HG03460 (cell line): ENCODE measurements at regions not wholly inside any gene's neighbourhood (a gene's known extent, or its start where the extent isn't known, plus 50 kb on each side); places are given as distances from the start of the nearest gene placed in this dataset.
A peak's percentile ranks its signal among the peaks of the same experiment; 100 is the strongest.

Source experiments
- ATAC-seq: cut with Tn5 transposase; IDR thresholded peaks from one replicate; pipeline ENCODE4 v1.9.1; 2021; ENCODE audit not compliant: unreplicated experiment

DNA sequence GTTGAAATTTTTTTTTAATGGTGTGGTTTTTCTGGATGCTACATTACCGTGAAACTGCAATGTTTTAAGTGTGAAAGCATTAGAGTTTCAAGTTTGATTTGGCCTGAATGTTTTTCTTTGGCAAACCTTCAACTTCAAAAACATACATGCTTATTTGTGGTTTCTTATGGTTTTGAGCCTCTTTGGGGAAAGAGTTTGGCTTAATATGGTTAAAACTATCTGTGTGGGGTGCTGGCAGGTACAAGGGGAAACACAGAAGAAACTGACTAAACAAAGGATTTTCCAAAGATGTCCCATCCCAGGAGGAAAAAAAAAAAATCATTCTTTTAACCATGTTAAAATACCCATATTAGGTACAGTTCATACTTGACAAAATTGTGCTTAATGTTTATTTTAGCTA is 121.1 kb downstream of the HGF start:
- ATAC-seq: no peak

- ATAC-seq: no peak
These were observed 124.4 kb downstream of the HGF start for GRCh38 chr7:81645435-81645834.

- no peak for ATAC-seq
These were observed 128.0 kb downstream of the HGF start for GRCh38 chr7:81641873-81642272.

GRCh38 chr7:81638198-81638597 is 131.6 kb downstream of the HGF start:
- no peak for ATAC-seq

- no peak for ATAC-seq
These were observed 132.3 kb downstream of the HGF start for GRCh38 chr7:81637534-81637933.

DNA sequence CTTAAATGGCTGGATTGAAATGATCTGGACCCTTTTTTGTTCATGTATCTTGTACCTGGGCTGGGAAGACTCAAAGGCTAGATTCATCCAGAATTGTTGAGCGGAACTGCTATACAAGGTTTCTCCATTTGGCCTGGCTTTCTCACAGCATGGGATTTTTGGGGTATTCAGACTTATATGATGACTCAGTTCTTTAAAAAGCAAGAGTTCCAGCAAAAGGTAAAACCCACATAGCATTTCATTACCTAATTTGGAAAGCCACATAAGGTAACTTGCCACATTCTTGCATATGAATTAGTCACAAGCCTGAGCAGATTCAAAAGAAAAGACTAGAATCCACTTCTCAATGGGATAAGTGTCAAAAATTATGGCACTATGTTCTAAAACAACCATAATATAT is 137.4 kb downstream of the HGF start:
- no peak for ATAC-seq

DNA sequence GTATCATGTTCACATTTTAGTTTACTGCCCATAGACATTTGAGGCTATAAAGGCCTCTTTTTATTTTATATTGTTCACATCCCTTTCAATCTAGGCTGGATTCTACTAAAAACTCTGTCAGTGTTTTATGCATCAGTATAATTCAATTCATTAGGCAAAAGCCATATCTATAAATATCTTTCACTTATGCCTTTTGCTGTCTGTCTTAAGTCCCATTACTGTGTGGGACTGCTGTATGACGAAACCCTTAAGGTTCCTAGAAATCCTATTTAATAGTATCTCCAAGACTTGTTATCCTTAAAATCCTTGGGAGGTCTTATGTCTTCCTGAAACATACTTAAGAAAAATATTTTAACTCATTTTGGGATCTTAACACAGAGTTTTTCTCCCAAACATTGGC is 139.2 kb downstream of the HGF start:
- no peak for ATAC-seq

DNA sequence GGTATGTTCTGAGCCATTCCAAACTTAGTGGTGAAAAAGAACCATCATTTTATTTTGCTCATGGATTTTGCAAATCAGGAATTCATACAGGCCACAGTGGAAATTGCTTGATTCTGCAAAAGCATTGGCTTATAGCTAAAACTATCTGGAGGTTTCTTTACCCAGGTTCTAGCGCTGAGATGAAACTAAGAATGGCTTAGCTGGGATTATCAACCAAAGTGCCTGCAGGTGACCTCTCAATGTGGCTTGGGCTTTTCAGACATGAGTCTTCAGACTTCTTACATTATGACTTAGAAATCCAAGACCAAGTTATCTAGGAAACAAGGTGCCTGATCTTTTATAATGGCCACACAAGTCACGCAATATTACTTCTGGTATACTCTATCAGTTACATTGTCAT is 140.1 kb downstream of the HGF start:
- no peak for ATAC-seq

DNA sequence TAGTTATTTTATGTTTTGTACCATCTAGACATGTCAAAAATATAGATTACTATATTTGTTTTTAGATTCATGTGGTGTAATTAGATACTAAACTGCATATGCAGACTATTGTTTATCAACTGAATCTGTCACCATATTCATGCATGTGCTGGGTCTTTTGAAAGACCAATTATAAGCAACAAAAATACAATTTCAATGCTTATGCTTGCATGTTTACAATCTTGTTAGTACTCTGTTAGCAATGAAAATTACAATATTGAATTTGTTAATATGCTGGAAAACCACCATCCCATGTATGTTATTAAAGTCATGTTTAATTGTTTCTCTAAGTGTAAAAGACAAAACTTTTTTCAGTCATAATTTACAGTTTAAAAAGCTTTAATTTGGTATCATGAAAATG is 140.9 kb downstream of the HGF start:
- ATAC-seq: no peak

DNA sequence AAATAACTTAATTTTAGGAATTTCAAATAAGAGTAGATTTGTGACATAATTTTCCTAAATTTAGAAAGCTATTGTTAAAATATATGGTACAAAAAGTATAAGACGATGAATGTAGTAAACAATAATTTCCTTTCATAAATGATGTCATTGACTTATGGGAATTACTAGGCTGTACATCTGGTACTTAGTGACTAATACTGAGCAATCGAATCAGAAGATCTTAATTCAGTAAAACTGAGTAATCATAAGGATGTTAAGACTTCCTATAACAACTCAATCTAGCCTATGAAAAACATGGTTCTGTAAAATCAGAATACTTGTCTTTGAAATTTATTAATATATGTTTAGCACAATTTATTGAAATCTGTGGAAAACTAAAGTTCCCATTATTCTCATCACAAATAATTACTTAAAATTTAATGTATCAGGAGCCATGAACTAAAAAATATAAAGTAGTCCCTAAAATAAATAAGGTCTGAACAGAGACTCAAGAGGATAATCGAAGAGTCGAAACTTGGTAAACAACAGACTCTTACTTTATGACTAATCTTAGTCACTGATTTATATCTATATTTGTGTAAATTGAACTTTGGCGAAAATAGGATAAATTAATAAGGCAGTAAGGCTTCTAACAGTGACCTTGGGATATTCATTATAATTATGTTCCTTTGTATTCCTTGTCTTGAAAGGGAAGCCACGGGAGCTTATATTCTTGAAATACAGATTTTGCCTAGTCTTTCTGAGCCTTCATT is 142.1 kb downstream of the HGF start:
- ATAC-seq: no peak

GRCh38 chr7:81626008-81626407 is 143.8 kb downstream of the HGF start:
- no peak for ATAC-seq

GRCh38 chr7:81624650-81625631 is 144.9 kb downstream of the HGF start:
- no peak for ATAC-seq

- no peak for ATAC-seq
These were observed 145.7 kb downstream of the HGF start for GRCh38 chr7:81624021-81624592.

DNA sequence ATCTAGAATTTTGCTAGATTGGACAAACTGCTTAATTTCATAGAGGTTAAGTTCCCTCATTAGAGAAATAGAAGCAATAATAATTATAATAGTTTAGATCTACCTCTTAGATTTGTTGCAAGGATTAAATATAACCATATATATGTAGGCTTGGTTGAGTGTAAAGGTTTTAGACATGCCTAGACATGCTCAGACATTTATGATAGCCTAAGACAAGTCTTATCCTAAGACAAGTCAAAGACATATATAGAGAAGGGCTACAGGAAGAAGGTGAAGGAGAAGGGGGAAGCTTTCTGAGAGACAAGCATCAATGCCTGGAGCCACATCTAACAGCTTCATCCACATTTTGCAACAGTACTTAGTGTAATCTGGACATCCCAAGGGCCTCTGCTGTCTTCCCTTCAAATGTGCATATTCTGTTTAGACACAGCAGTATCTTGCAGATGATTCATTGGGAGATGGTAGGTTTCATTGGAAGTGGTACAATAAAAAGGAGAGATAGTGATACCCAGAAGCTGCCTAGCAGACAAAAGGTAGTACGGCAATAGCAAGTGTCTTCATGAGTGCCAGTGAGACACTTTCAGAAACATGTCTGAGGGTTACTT is 146.5 kb downstream of the HGF start:
- no peak for ATAC-seq

DNA sequence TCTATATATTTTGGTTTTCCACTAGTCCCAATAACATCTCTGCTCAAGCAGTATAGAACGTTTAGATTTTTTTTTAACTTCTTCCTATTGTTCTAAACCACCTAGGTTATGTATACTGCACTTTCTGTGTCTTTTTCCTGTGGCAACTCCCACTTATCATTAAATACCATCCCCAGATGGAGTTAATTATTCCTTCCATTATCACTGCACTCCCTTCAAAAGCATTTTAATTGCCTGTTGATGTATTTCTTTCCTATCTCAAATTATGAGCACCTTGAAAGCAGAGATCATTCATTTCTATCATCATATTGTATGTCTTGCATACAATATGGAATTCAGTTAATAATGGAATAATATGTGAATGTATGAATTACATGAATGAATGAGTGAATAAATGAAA is 148.0 kb downstream of the HGF start:
- ATAC-seq: no peak

- ATAC-seq: no peak
These were observed 151.3 kb downstream of the HGF start for GRCh38 chr7:81618396-81619014.

- peak; percentile 57 for ATAC-seq
These were observed 152.9 kb downstream of the HGF start for GRCh38 chr7:81616951-81617350.

- no peak for ATAC-seq
These were observed 158.0 kb downstream of the HGF start for GRCh38 chr7:81611805-81612204.

- ATAC-seq: no peak
These were observed 158.8 kb downstream of the HGF start for GRCh38 chr7:81611040-81611439.

DNA sequence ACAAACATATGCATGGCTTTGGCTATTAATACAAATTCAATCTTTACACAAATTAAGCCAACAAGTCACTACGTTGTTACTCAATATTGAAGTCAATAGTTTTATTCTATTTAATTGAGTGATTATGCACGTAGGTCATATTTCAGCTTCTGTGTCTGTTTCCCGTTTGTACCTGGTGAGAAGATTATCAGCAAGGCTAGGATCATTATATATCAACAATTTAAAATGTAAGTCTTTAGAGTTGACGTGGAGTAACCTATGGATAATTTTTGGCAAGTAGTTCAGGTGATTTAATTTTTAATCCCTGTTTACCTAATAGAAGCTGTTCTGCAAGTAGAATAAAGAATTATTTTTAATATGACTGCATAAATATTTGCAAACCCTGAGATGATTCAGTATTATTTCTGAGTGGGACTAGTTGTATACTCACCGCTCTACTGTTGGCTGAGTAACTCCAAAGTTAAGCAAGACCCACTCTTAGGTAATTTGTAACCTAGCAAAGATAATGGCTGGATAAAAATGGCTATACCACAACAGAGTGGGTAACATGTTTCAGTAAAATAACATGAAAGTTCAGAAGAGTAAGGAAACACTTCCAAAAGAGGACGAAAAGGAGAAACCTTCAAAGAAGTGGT is 161.0 kb downstream of the HGF start:
- no peak for ATAC-seq
